Esophagus muscularis mucosa (tissue), 4 donors: ENCODE measurements at regions not wholly inside any gene's neighbourhood (a gene's known extent, or its start where the extent isn't known, plus 50 kb on each side); places are given as distances from the start of the nearest gene placed in this dataset.

Source experiments
- DNase-seq: peaks from one replicate; pipeline ENCODE4 v3.0.0-alpha.2; 2017; ENCODE audit errors: extremely low spot score
- H3K27ac ChIP-seq, 4 donors: fragments of 200-600 bp; sonication (generic); replicated peaks in 1 of 4; 1 replicate in 3 of 4; 2 replicates in 1 of 4; pipeline ENCODE4 v1.5.1; 2016 to 2019; ENCODE audit warnings: mild to moderate bottlenecking in 1 of 4
- H3K27me3 ChIP-seq, 4 donors: fragments of 200-600 bp; sonication (generic); one replicate each; pipeline versions ENCODE4 v1.5.1 to v1.6.0; 2016 to 2019
- H3K36me3 ChIP-seq, 4 donors: fragments of 200-600 bp; sonication (generic); one replicate each; pipeline ENCODE4 v1.5.1; 2016 to 2019
- H3K4me1 ChIP-seq, 4 donors: fragments of 200-600 bp; sonication (generic); one replicate each; pipeline ENCODE4 v1.5.1; 2016 to 2019
- H3K4me3 ChIP-seq, 4 donors: fragments of 200-600 bp; sonication (generic); 1 replicate in 2 of 4; 2 replicates in 2 of 4; pipeline ENCODE4 v1.5.1; 2016 to 2019; ENCODE audit warnings: mild to moderate bottlenecking in 4 of 4, moderate library complexity in 1 of 4
- H3K9me3 ChIP-seq, 4 donors: fragments of 200-600 bp; sonication (generic); 1 replicate in 3 of 4; 2 replicates in 1 of 4; pipeline ENCODE4 v1.5.1; 2016 to 2019
- EP300 ChIP-seq: sonication (generic); formaldehyde crosslinking; IDR thresholded peaks from one replicate; pipeline ENCODE4 v1.6.1; 2017; ENCODE audit warnings: antibody characterized with exemption
- POLR2A ChIP-seq: fragments of 450-650 bp; IDR thresholded peaks from one replicate; pipeline ENCODE4 v1.6.1; 2017; ENCODE audit warnings: antibody characterized with exemption, moderate library complexity, mild to moderate bottlenecking, low read depth
- POLR2AphosphoS5 ChIP-seq, 2 donors: sonication (generic); formaldehyde crosslinking; IDR thresholded peaks; one replicate each; pipeline ENCODE4 v1.6.1; 2017; ENCODE audit warnings: antibody characterized with exemption in 2 of 2
- WGBS: methylation state at CpG from one replicate; pipeline ENCODE4 v1.1.5; 2018; 5-methylcytosine and 5-hydroxymethylcytosine counted together
- intact Hi-C: fragments of 100-400 bp; cut with DNase I; formaldehyde crosslinking; loops from one replicate; pipeline ENCODE4 v1.15.1; 2023
- TF ChIP-seq, protein P1 (sequence below), 3 experiments: fragments of 200-600 bp in 2 of 3; fragments of 450-650 bp in 1 of 3; sonication (generic) in 2 of 3; IDR thresholded peaks; one replicate each; pipeline ENCODE4 v1.5.1; 2017 to 2019; ENCODE audit warnings: antibody characterized with exemption in 3 of 3, mild to moderate bottlenecking in 2 of 3, moderate library complexity in 1 of 3

DNA sequence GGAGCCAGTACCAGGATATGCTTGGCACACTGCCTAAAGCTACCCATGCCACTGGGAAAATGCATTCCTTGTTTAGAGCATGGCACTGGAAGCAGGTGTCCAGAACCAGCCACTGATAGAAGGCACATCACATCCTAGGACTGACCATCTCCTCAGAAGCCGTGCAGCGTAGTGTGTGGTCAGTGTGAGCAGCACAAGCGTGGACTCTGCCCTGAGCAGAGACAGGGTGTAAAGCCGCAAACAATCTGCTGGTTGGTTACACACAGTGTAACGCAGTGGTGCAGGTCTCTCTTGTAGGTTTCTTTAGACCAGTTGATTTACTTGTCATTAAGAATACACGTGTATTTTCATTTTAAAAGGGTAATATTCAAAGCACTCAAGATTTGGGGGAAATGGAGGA is 377.8 kb upstream of the HS6ST1 start:
- TF ChIP-seq, protein P1, sequence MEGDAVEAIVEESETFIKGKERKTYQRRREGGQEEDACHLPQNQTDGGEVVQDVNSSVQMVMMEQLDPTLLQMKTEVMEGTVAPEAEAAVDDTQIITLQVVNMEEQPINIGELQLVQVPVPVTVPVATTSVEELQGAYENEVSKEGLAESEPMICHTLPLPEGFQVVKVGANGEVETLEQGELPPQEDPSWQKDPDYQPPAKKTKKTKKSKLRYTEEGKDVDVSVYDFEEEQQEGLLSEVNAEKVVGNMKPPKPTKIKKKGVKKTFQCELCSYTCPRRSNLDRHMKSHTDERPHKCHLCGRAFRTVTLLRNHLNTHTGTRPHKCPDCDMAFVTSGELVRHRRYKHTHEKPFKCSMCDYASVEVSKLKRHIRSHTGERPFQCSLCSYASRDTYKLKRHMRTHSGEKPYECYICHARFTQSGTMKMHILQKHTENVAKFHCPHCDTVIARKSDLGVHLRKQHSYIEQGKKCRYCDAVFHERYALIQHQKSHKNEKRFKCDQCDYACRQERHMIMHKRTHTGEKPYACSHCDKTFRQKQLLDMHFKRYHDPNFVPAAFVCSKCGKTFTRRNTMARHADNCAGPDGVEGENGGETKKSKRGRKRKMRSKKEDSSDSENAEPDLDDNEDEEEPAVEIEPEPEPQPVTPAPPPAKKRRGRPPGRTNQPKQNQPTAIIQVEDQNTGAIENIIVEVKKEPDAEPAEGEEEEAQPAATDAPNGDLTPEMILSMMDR (IDR thresholded peaks at IDR 0.05): no peak
- TF ChIP-seq EP300 (no peak), POLR2AphosphoS5 (IDR thresholded peaks at IDR 0.05) (no peak), POLR2A (no peak)
- H3K27me3 ChIP-seq: no peaks in the 10 kb centered on the region
- intact Hi-C loops: no loop called here
- peaks cover 0 to 6% (median 0%) of the 10 kb centered on the region in 4 donors for H3K4me1 ChIP-seq
- no peak for DNase-seq
- H3K36me3 ChIP-seq: no peaks in the 10 kb centered on the region
- no peak overlapping the region for H3K27ac ChIP-seq
- H3K9me3 ChIP-seq: no peaks in the 10 kb centered on the region
- 97% methylated on average over 6 of the region's 6 CpGs for WGBS
- no peak overlapping the region for H3K4me3 ChIP-seq

GRCh38 chr2:128701418-128701817 is 382.8 kb upstream of the HS6ST1 start:
- no peak overlapping the region for H3K4me3 ChIP-seq
- no peaks in the 10 kb centered on the region for H3K4me1 ChIP-seq
- no peaks in the 10 kb centered on the region for H3K27me3 ChIP-seq
- intact Hi-C loops: no loop called here
- no peak for DNase-seq
- H3K9me3 ChIP-seq: peaks cover 0 to 3% (median 0%) of the 10 kb centered on the region in 4 donors
- no peak overlapping the region for H3K27ac ChIP-seq
- no peak for TF ChIP-seq EP300
- no peak for TF ChIP-seq POLR2AphosphoS5 (IDR thresholded peaks at IDR 0.05)
- TF ChIP-seq, protein P1 (IDR thresholded peaks at IDR 0.05): no peak
- TF ChIP-seq POLR2A: no peak
- no peaks in the 10 kb centered on the region for H3K36me3 ChIP-seq
- 96% methylated on average over 2 of the region's 2 CpGs for WGBS

DNA sequence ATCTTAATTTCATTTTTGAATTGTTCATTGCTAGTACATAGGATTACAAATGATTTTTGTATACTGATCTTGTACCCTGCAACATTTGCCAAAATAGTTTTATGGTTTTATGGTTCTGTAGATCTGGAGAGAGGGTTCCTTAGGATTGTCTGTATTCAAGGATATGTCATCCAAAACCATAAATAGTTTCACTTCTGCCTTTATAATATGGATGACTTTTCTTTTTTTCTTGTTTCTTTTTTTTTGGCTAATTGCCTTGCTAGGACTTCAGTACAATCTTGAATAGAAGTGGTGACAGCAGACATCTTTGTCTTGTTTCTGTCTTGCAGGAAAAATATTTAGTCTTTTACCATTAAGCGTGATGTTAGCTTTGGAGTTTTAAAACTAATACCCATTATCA is 383.9 kb upstream of the HS6ST1 start:
- no peaks in the 10 kb centered on the region for H3K36me3 ChIP-seq
- intact Hi-C loops: no loop called here
- no peak overlapping the region for H3K4me3 ChIP-seq
- H3K9me3 ChIP-seq: peaks cover 3 to 9% (median 5%) of the 10 kb centered on the region in 4 donors
- no peak overlapping the region for H3K27ac ChIP-seq
- no peak for DNase-seq
- H3K27me3 ChIP-seq: peaks cover 0 to 7% (median 0%) of the 10 kb centered on the region in 4 donors
- no peaks in the 10 kb centered on the region for H3K4me1 ChIP-seq
- WGBS: 83% methylated on average over 1 of the region's 1 CpG
- no peak for TF ChIP-seq POLR2A

- H3K4me3 ChIP-seq: no peak overlapping the region
- DNase-seq: no peak
- H3K36me3 ChIP-seq: no peaks in the 10 kb centered on the region
- H3K9me3 ChIP-seq: peaks cover 6 to 29% (median 21%) of the 10 kb centered on the region in 4 donors
- H3K27me3 ChIP-seq: peaks cover 0 to 9% (median 0%) of the 10 kb centered on the region in 4 donors
- TF ChIP-seq POLR2AphosphoS5 (IDR thresholded peaks at IDR 0.05) (no peak), EP300 (no peak), POLR2A (no peak)
- TF ChIP-seq, protein P1 (IDR thresholded peaks at IDR 0.05): no peak
- H3K27ac ChIP-seq: no peak overlapping the region
- no peaks in the 10 kb centered on the region for H3K4me1 ChIP-seq
- intact Hi-C loops: no loop called here
These were observed 389.6 kb upstream of the HS6ST1 start for GRCh38 chr2:128708106-128708816.

DNA sequence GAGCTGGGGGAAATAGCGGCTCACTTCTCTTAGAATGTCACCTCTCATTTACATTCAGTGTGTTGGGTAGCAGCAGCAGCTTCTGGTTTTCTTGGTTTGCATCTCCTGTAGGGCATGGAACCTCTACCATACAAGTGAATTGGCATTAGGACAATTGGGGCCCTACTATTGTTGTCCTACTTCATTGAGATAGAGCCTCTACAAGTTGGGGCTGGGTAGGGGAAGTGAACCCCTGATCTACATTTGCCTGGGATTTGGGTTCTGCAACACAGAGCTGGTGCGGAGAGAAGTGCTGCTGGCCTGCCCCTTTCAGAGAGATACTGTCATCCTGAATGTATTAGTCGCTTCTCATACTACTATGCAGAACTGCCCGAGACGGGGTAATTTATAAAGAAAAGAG is 391.6 kb upstream of the HS6ST1 start:
- Histone ChIP-seq H3K36me3 (no peaks in the 10 kb centered on the region), H3K9me3 (peaks cover 6 to 26% (median 21%) of the 10 kb centered on the region in 4 donors), H3K27me3 (peaks cover 0 to 21% (median 0%) of the 10 kb centered on the region in 4 donors), H3K4me1 (no peaks in the 10 kb centered on the region), H3K27ac (no peak overlapping the region), H3K4me3 (no peak overlapping the region)
- 93% methylated on average over 5 of the region's 5 CpGs for WGBS
- no peak for DNase-seq
- TF ChIP-seq POLR2A (no peak), EP300 (no peak), POLR2AphosphoS5 (IDR thresholded peaks at IDR 0.05) (no peak)
- TF ChIP-seq, protein P1 (IDR thresholded peaks at IDR 0.05): no peak
- intact Hi-C loops: no loop called here
